Lower lobe of right lung (tissue), 2 donors: ENCODE measurements at regions not wholly inside any gene's neighbourhood (a gene's known extent, or its start where the extent isn't known, plus 50 kb on each side); places are given as distances from the start of the nearest gene placed in this dataset.

Experiments used
- ATAC-seq, 2 donors: fragments of 200-7000 bp; cut with Tn5 transposase; one replicate each; pipeline ENCODE4 v1.9.1; 2020 to 2022; ENCODE audit warnings: mild to moderate bottlenecking in 2 of 2, moderate library complexity in 2 of 2
- DNase-seq: peaks from one replicate; pipeline ENCODE4 v3.0.0-alpha.2; 2020
- H3K27ac ChIP-seq: fragments of 200-600 bp; one replicate; pipeline ENCODE4 v1.8.0; 2022
- H3K27me3 ChIP-seq: fragments of 200-600 bp; one replicate; pipeline ENCODE4 v1.8.0; 2022; ENCODE audit warnings: low read depth
- H3K36me3 ChIP-seq: fragments of 200-600 bp; one replicate; pipeline ENCODE4 v1.8.0; 2022; ENCODE audit warnings: mild to moderate bottlenecking
- H3K4me1 ChIP-seq: fragments of 200-600 bp; one replicate; pipeline ENCODE4 v1.8.0; 2022
- H3K4me3 ChIP-seq: fragments of 200-600 bp; one replicate; pipeline ENCODE4 v1.8.0; 2022; ENCODE audit warnings: mild to moderate bottlenecking
- H3K9me3 ChIP-seq: fragments of 200-600 bp; one replicate; pipeline ENCODE4 v1.8.0; 2022
- CTCF ChIP-seq: fragments of 200-600 bp; IDR thresholded peaks from one replicate; pipeline ENCODE4 v1.8.0; 2022; ENCODE audit warnings: antibody characterized with exemption, mild to moderate bottlenecking
- intact Hi-C: fragments of 100-400 bp; cut with DNase I; formaldehyde crosslinking; loops from one replicate; pipeline ENCODE4 v1.11.0; 2022
- donor health status: DM: no; HTN: yes; CAD: no; lungs with severe emphysema.

- Histone ChIP-seq H3K27ac (no peak overlapping the region), H3K27me3 (no peaks in the 10 kb centered on the region), H3K36me3 (no peaks in the 10 kb centered on the region), H3K4me3 (no peak overlapping the region), H3K9me3 (no peaks in the 10 kb centered on the region), H3K4me1 (no peaks in the 10 kb centered on the region)
- no peak for TF ChIP-seq CTCF
- no peak for DNase-seq
- intact Hi-C loops = no loop called here
- no peak for ATAC-seq
Measured at GRCh38 chr4:160044693-160045092, 941.8 kb downstream of the RAPGEF2 start.

GRCh38 chr4:160082432-160083207, 979.7 kb downstream of the RAPGEF2 start:
- H3K27me3 ChIP-seq = no peaks in the 10 kb centered on the region
- intact Hi-C loops = no loop called here
- no peaks in the 10 kb centered on the region for H3K9me3 ChIP-seq
- H3K4me3 ChIP-seq = no peak overlapping the region
- TF ChIP-seq CTCF = no peak
- ATAC-seq = no peak
- DNase-seq = no peak
- no peak overlapping the region for H3K27ac ChIP-seq
- H3K36me3 ChIP-seq = no peaks in the 10 kb centered on the region
- no peaks in the 10 kb centered on the region for H3K4me1 ChIP-seq

DNA sequence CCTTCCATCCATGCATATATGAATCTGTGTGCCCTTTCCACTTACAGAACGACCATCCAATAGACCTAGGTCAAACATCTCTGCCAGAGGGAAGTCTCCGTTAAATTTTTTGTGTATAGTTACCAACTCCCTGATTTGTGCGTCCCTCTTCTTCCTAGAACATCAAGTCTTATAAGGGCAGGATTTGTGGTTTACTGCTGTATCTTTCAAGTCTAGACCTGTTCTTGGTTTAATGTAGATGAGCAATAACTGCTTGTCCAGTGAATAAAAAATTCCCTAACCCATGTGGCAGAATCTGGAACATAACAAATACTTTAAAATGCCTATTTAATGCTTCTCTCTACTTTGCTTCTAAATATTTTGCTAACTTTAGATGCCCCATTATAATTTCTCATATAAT, 988.8 kb downstream of the RAPGEF2 start:
- no peak overlapping the region for H3K27ac ChIP-seq

DNA sequence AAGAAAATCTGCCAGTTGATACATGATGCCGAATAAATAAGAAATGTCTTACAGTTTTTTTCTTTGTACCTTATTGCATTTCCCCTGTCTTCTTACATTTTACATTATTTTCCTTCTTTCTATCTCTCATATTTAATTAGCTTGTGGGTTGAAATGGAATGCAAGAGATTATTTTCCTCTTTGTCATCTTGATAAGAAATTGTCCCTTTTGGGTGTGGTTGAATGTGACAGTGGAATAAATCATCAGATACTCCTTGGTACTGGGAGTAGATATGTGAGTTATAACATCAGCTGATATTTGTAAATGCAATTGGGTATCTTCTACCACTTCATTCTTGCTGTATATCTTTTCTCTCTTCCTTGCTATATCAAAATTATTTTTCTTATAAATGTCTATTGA, 997.4 kb downstream of the RAPGEF2 start:
- DNase-seq = no peak
- Histone ChIP-seq H3K9me3 (no peaks in the 10 kb centered on the region), H3K27ac (no peak overlapping the region), H3K27me3 (no peaks in the 10 kb centered on the region), H3K4me1 (no peaks in the 10 kb centered on the region), H3K36me3 (no peaks in the 10 kb centered on the region), H3K4me3 (no peak overlapping the region)
- no peak for ATAC-seq
- intact Hi-C loops = no loop called here
- TF ChIP-seq CTCF = no peak

More for the DNA sequence above, 988.8 kb downstream of the RAPGEF2 start:
- DNase-seq = no peak
- Histone ChIP-seq H3K27me3 (no peaks in the 10 kb centered on the region), H3K9me3 (no peaks in the 10 kb centered on the region), H3K4me1 (no peaks in the 10 kb centered on the region), H3K36me3 (no peaks in the 10 kb centered on the region), H3K4me3 (no peak overlapping the region)
- ATAC-seq = no peak
- no peak for TF ChIP-seq CTCF
- intact Hi-C loops = no loop called here

- Histone ChIP-seq H3K27me3 (no peaks in the 10 kb centered on the region), H3K36me3 (no peaks in the 10 kb centered on the region), H3K4me3 (no peak overlapping the region), H3K27ac (no peak overlapping the region), H3K9me3 (peaks cover 18% of the 10 kb centered on the region), H3K4me1 (no peaks in the 10 kb centered on the region)
- no peak for DNase-seq
- no peak for ATAC-seq
- intact Hi-C loops = no loop called here
- no peak for TF ChIP-seq CTCF
Measured at GRCh38 chr4:160110891-160111290, 1008.0 kb downstream of the RAPGEF2 start.
